ENCODE measurements at regions not wholly inside any gene's neighbourhood (a gene's known extent, or its start where the extent isn't known, plus 50 kb on each side); places are given as distances from the start of the nearest gene placed in this dataset.
A peak's percentile ranks its signal among the peaks of the same experiment; 100 is the strongest.

DNA sequence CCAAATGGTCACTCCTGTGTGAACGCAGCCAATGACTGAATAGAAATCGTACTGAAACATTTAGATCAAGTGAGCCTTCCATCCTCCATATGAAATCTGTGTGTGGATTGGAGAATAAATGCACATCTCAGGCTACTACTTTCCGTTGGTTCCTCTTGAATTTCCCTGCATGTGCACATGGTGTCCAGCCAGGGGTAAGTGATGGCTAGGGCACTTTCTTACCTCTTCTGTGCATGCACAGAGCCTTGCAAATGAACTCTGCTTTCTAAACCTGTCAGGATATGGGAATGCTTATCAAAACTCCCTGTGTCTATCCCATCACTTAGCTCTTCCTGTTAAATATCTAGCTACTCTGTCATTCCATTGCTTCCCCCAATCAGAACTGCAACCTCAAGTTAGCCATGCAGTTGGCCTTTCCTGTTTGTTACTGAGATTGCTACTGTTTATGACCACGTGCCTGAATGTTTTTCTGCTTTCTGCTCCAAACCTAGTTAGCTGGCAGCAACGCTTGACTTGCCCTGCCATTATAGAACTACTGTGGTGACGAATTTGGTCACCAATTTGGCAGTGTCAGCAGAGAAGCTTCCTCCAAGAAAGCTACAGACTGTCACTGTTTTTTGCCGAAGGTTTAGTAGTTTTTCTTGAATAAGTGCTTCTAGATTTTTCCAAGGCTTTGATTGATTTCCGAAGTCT, 661.6 kb downstream of the LRRC70 start:
- Mint-ChIP-seq H3K36me3 (ENCODE audit: insufficient read depth, unreplicated experiment) (no peaks in the 10 kb centered on the region), H3K4me1 (ENCODE audit: low read depth, unreplicated experiment) (peaks cover 7% of the 10 kb centered on the region), H3K4me3 (ENCODE audit: unreplicated experiment) (no peak overlapping the region), H3K27me3 (ENCODE audit: insufficient read depth, unreplicated experiment) (no peaks in the 10 kb centered on the region), H3K9me3 (ENCODE audit: unreplicated experiment) (no peaks in the 10 kb centered on the region), H3K27ac (ENCODE audit: unreplicated experiment) (no peak overlapping the region)
- H3K4me3 ChIP-seq (ENCODE audit: low read depth, low read length): no peak overlapping the region
- DNase-seq: no peak
- intact Hi-C loops (cut with micrococcal nuclease; ENCODE audit: unreplicated experiment): no loop called here
- CTCF ChIA-PET: no interaction called here
- POLR2A ChIA-PET: no interaction called here
- no peaks in the 10 kb centered on the region for H3K4me1 ChIP-seq
- H3K27me3 ChIP-seq (replicated peaks; ENCODE audit: control insufficient read depth, insufficient read depth, low read length): no peaks in the 10 kb centered on the region
- TF ChIP-seq, protein P1, sequence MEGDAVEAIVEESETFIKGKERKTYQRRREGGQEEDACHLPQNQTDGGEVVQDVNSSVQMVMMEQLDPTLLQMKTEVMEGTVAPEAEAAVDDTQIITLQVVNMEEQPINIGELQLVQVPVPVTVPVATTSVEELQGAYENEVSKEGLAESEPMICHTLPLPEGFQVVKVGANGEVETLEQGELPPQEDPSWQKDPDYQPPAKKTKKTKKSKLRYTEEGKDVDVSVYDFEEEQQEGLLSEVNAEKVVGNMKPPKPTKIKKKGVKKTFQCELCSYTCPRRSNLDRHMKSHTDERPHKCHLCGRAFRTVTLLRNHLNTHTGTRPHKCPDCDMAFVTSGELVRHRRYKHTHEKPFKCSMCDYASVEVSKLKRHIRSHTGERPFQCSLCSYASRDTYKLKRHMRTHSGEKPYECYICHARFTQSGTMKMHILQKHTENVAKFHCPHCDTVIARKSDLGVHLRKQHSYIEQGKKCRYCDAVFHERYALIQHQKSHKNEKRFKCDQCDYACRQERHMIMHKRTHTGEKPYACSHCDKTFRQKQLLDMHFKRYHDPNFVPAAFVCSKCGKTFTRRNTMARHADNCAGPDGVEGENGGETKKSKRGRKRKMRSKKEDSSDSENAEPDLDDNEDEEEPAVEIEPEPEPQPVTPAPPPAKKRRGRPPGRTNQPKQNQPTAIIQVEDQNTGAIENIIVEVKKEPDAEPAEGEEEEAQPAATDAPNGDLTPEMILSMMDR (IDR thresholded peaks at IDR 0.05; ENCODE audit: insufficient read depth in 1 of 2, low read depth in 1 of 2, low read length in 1 of 2, severe bottlenecking in 1 of 2, unreplicated experiment in 1 of 2): no peak
- no peaks in the 10 kb centered on the region for H3K9me3 ChIP-seq
- BruUV-seq (replicated peaks): no TSS peak
- H3K36me3 ChIP-seq (ENCODE audit: control insufficient read depth, insufficient read depth, low read length): no peaks in the 10 kb centered on the region

DNA sequence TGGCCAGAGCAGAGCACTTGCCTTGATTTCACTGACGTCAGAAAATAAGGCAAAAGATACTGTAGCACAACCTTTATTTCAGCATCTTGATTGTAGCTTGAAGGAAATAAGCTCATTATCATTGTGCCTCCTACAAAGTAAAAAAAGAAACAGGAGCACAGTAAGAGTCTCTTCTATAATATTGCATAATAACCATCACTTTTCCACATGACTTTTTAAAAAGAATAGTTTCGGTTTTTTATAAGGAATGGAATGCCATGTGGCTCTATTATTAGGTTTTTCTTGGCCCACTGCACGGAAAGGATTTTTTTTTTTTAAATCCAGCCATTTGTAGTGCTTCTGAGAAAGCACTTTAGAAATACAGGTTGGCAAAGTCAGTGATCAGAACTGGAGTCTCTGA, 655.3 kb downstream of the LRRC70 start:
- Mint-ChIP-seq H3K9me3 (ENCODE audit: unreplicated experiment) (no peaks in the 10 kb centered on the region), H3K27me3 (ENCODE audit: insufficient read depth, unreplicated experiment) (no peaks in the 10 kb centered on the region), H3K36me3 (ENCODE audit: insufficient read depth, unreplicated experiment) (no peaks in the 10 kb centered on the region), H3K4me1 (ENCODE audit: low read depth, unreplicated experiment) (peaks cover 21% of the 10 kb centered on the region), H3K4me3 (ENCODE audit: unreplicated experiment) (peak overlapping the region; percentile 49), H3K27ac (ENCODE audit: unreplicated experiment) (peak overlapping the region; percentile 35)
- Histone ChIP-seq H3K4me1 (peaks cover 15% of the 10 kb centered on the region), H3K9me3 (no peaks in the 10 kb centered on the region), H3K27me3 (replicated peaks; ENCODE audit: control insufficient read depth, insufficient read depth, low read length) (no peaks in the 10 kb centered on the region), H3K36me3 (ENCODE audit: control insufficient read depth, insufficient read depth, low read length) (no peaks in the 10 kb centered on the region), H3K4me3 (ENCODE audit: low read depth, low read length) (no peak overlapping the region)
- TF ChIP-seq, protein P1 (IDR thresholded peaks at IDR 0.05; ENCODE audit: insufficient read depth in 1 of 2, low read depth in 1 of 2, low read length in 1 of 2, severe bottlenecking in 1 of 2, unreplicated experiment in 1 of 2): no peak
- no peak for DNase-seq
- BruUV-seq (replicated peaks): no TSS peak
- CTCF ChIA-PET: no interaction called here
- POLR2A ChIA-PET: no interaction called here
- intact Hi-C loops (cut with micrococcal nuclease; ENCODE audit: unreplicated experiment): loop anchor here (1.0 to 5.0 kb wide), 2 partner anchors 107 to 179 kb away; no protein-coding TSS in a partner anchor

DNA sequence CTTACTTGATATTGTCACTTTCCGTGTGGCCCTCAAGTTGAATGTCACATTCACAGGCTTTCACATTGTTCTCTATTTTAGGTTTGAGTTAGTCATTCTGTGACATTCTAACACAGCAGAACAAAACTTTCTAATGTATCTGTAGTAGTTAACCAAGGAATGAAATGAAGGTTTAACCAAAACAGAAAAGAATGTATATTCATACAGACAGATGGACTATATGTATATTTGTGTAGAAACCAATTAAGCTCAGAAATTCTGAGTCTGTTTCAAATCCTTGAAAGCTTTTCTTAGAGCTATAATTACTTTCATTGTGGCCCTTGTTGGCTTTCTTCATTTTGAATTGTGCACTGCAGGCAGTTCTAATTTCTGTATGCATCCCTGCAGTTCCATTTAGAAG, 654.7 kb downstream of the LRRC70 start:
- POLR2A ChIA-PET: interaction anchor here (0.6 kb wide), 1 partner anchor 13 kb away, joined by 3 read pairs; no protein-coding TSS in a partner anchor
- peaks cover 21% of the 10 kb centered on the region for H3K4me1 Mint-ChIP-seq (ENCODE audit: low read depth, unreplicated experiment)
- peak overlapping the region; percentile 35 for H3K27ac Mint-ChIP-seq (ENCODE audit: unreplicated experiment)
- no peak overlapping the region for H3K4me3 ChIP-seq (ENCODE audit: low read depth, low read length)
- H3K9me3 ChIP-seq: no peaks in the 10 kb centered on the region
- intact Hi-C loops (cut with micrococcal nuclease; ENCODE audit: unreplicated experiment): loop anchor here (1.0 to 5.0 kb wide), 2 partner anchors 106 to 178 kb away; no protein-coding TSS in a partner anchor
- TF ChIP-seq, protein P1 (IDR thresholded peaks at IDR 0.05; ENCODE audit: insufficient read depth in 1 of 2, low read depth in 1 of 2, low read length in 1 of 2, severe bottlenecking in 1 of 2, unreplicated experiment in 1 of 2): no peak
- H3K9me3 Mint-ChIP-seq (ENCODE audit: unreplicated experiment): no peaks in the 10 kb centered on the region
- no peaks in the 10 kb centered on the region for H3K27me3 Mint-ChIP-seq (ENCODE audit: insufficient read depth, unreplicated experiment)
- H3K27me3 ChIP-seq (replicated peaks; ENCODE audit: control insufficient read depth, insufficient read depth, low read length): no peaks in the 10 kb centered on the region
- no peaks in the 10 kb centered on the region for H3K36me3 Mint-ChIP-seq (ENCODE audit: insufficient read depth, unreplicated experiment)
- peak overlapping the region; percentile 49 for H3K4me3 Mint-ChIP-seq (ENCODE audit: unreplicated experiment)
- H3K36me3 ChIP-seq (ENCODE audit: control insufficient read depth, insufficient read depth, low read length): no peaks in the 10 kb centered on the region
- no peak for DNase-seq
- BruUV-seq (replicated peaks): no TSS peak
- CTCF ChIA-PET: no interaction called here
- peaks cover 16% of the 10 kb centered on the region for H3K4me1 ChIP-seq
